Osteoblast (primary cell): ENCODE measurements at regions not wholly inside any gene's neighbourhood (a gene's known extent, or its start where the extent isn't known, plus 50 kb on each side); places are given as distances from the start of the nearest gene placed in this dataset.

Source experiments
- DNase-seq: peaks from one replicate; pipeline ENCODE4 v3.0.0; 2011; ENCODE audit warnings: low spot score, mixed read lengths; ENCODE audit not compliant: insufficient read length; ENCODE audit errors: missing footprints
- H2AFZ ChIP-seq: 2 replicates; pipeline ENCODE4 v1.6.0; 2011; ENCODE audit warnings: mild to moderate bottlenecking, low read length
- H3K27ac ChIP-seq: 2 replicates; pipeline ENCODE4 v1.5.1; 2011; ENCODE audit warnings: mild to moderate bottlenecking, low read depth, low read length, moderate library complexity
- H3K27me3 ChIP-seq: 2 replicates; pipeline ENCODE4 v1.6.0; 2012; ENCODE audit warnings: mild to moderate bottlenecking, control low read depth, inconsistent platforms, low read length, moderate library complexity; ENCODE audit not compliant: insufficient read depth
- H3K36me3 ChIP-seq: 2 replicates; pipeline ENCODE4 v1.5.1; 2011; ENCODE audit warnings: mild to moderate bottlenecking, low read length, control low read depth, moderate library complexity; ENCODE audit not compliant: insufficient read depth
- H3K4me1 ChIP-seq: 2 replicates; pipeline ENCODE4 v1.5.1; 2011; ENCODE audit warnings: mild to moderate bottlenecking, low read length, control low read depth, moderate library complexity; ENCODE audit not compliant: insufficient read depth
- H3K4me2 ChIP-seq: 2 replicates; pipeline ENCODE4 v1.6.0; 2011; ENCODE audit warnings: mild to moderate bottlenecking, low read length; ENCODE audit not compliant: insufficient read depth
- H3K4me3 ChIP-seq: fragments of 200-600 bp; sonication (generic); 3 replicates; pipeline ENCODE4 v1.5.1; 2012; ENCODE audit warnings: mild to moderate bottlenecking, low read length, inconsistent platforms; ENCODE audit not compliant: insufficient read depth
- H3K79me2 ChIP-seq: 2 replicates; pipeline ENCODE4 v1.6.0; 2012; ENCODE audit warnings: mild to moderate bottlenecking, low read length, control low read depth, inconsistent platforms; ENCODE audit not compliant: insufficient read depth
- H3K9me3 ChIP-seq: 2 replicates; pipeline ENCODE4 v1.5.1; 2011; ENCODE audit warnings: low read depth, low read length, control low read depth
- H4K20me1 ChIP-seq: 2 replicates; pipeline ENCODE4 v1.6.0; 2012; ENCODE audit warnings: mild to moderate bottlenecking, low read length, control low read depth; ENCODE audit not compliant: insufficient read depth
- CTCF ChIP-seq: IDR thresholded peaks from 2 replicates; pipeline ENCODE4 v1.5.1; 2011; ENCODE audit warnings: mild to moderate bottlenecking, low read depth, low read length, moderate library complexity; ENCODE audit errors: extremely low read depth

- H3K79me2 ChIP-seq: no peaks in the 10 kb centered on the region
Observed at GRCh38 chr1:93739472-93739871, 57.8 kb upstream of the BCAR3 start.

GRCh38 chr1:93738926-93739325 lies 57.3 kb upstream of the BCAR3 start:
- no peaks in the 10 kb centered on the region for H3K79me2 ChIP-seq
- no peak for DNase-seq

More at GRCh38 chr1:93739472-93739871, 57.8 kb upstream of the BCAR3 start:
- Histone ChIP-seq H3K27ac (no peak overlapping the region), H3K4me2 (no peak overlapping the region), H3K36me3 (no peaks in the 10 kb centered on the region), H3K4me3 (no peak overlapping the region), H2AFZ (no peak overlapping the region), H3K9me3 (no peaks in the 10 kb centered on the region), H3K27me3 (no peaks in the 10 kb centered on the region), H4K20me1 (no peaks in the 10 kb centered on the region), H3K4me1 (peaks cover 40% of the 10 kb centered on the region)
- TF ChIP-seq CTCF: no peak
- DNase-seq: no peak

GRCh38 chr1:93738075-93738622 lies 56.5 kb upstream of the BCAR3 start:
- Histone ChIP-seq H3K27ac (peak overlapping the region; percentile 78), H3K9me3 (no peaks in the 10 kb centered on the region), H3K4me2 (peak overlapping the region; percentile 1), H3K79me2 (no peaks in the 10 kb centered on the region), H2AFZ (no peak overlapping the region), H3K27me3 (no peaks in the 10 kb centered on the region), H3K4me1 (peaks cover 40% of the 10 kb centered on the region), H3K4me3 (no peak overlapping the region), H3K36me3 (no peaks in the 10 kb centered on the region), H4K20me1 (no peaks in the 10 kb centered on the region)
- TF ChIP-seq CTCF: no peak
- peak; percentile 91 for DNase-seq

More at GRCh38 chr1:93738926-93739325, 57.3 kb upstream of the BCAR3 start:
- Histone ChIP-seq H3K27ac (peak overlapping the region; percentile 78), H3K4me3 (no peak overlapping the region), H3K27me3 (no peaks in the 10 kb centered on the region), H3K36me3 (no peaks in the 10 kb centered on the region), H2AFZ (no peak overlapping the region), H3K9me3 (no peaks in the 10 kb centered on the region), H3K4me2 (no peak overlapping the region), H3K4me1 (peaks cover 40% of the 10 kb centered on the region), H4K20me1 (no peaks in the 10 kb centered on the region)
- no peak for TF ChIP-seq CTCF

GRCh38 chr1:93735722-93736121 lies 54.1 kb upstream of the BCAR3 start:
- Histone ChIP-seq H4K20me1 (no peaks in the 10 kb centered on the region), H3K27me3 (no peaks in the 10 kb centered on the region), H3K4me1 (peaks cover 40% of the 10 kb centered on the region), H3K36me3 (no peaks in the 10 kb centered on the region), H2AFZ (no peak overlapping the region), H3K27ac (peak overlapping the region; percentile 58), H3K4me3 (no peak overlapping the region), H3K4me2 (peak overlapping the region; percentile 58), H3K79me2 (no peaks in the 10 kb centered on the region), H3K9me3 (no peaks in the 10 kb centered on the region)
- peak; percentile 91 for DNase-seq
- TF ChIP-seq CTCF: peak; percentile 67
